GM18861 (cell line): ENCODE measurements at regions not wholly inside any gene's neighbourhood (a gene's known extent, or its start where the extent isn't known, plus 50 kb on each side); places are given as distances from the start of the nearest gene placed in this dataset.
"Not testable (repeated sequence)": the region's sequence is repeated elsewhere in the genome, so short reads cannot be mapped to it uniquely, and the experiment has no call there.

Source experiments
- ATAC-seq: cut with Tn5 transposase; IDR thresholded peaks from one replicate; pipeline ENCODE4 v1.9.1; 2021; ENCODE audit not compliant: unreplicated experiment

- ATAC-seq = no peak
Measured at GRCh38 chrX:43211570-43211969, 433.6 kb upstream of the PPP1R2C start.

GRCh38 chrX:43218198-43218597 is 437.9 kb upstream of the MAOA start:
- ATAC-seq = no peak

GRCh38 chrX:43224496-43224895 is 431.6 kb upstream of the MAOA start:
- no peak for ATAC-seq

- no peak for ATAC-seq
Measured at GRCh38 chrX:43225626-43226328, 430.3 kb upstream of the MAOA start.

- no peak for ATAC-seq
Measured at GRCh38 chrX:43238461-43238945, 417.6 kb upstream of the MAOA start.

GRCh38 chrX:43239356-43239755 is 416.7 kb upstream of the MAOA start:
- no peak for ATAC-seq

GRCh38 chrX:43255596-43255995 is 400.5 kb upstream of the MAOA start:
- no peak for ATAC-seq

GRCh38 chrX:43266487-43266886 is 389.6 kb upstream of the MAOA start:
- ATAC-seq = no peak

- no peak for ATAC-seq
Measured at GRCh38 chrX:43267652-43268051, 388.4 kb upstream of the MAOA start.

GRCh38 chrX:43269201-43269600 is 386.9 kb upstream of the MAOA start:
- no peak for ATAC-seq

- ATAC-seq = no peak
Measured at GRCh38 chrX:43277879-43278278, 378.2 kb upstream of the MAOA start.

- no peak for ATAC-seq
Measured at GRCh38 chrX:43278440-43278839, 377.7 kb upstream of the MAOA start.

- no peak for ATAC-seq
Measured at GRCh38 chrX:43279341-43279808, 376.7 kb upstream of the MAOA start.

GRCh38 chrX:43283187-43283586 is 372.9 kb upstream of the MAOA start:
- no peak for ATAC-seq

- ATAC-seq = not testable (repeated sequence)
Measured at GRCh38 chrX:43311625-43312024, 344.5 kb upstream of the MAOA start.

- ATAC-seq = no peak
Measured at GRCh38 chrX:43313035-43313434, 343.1 kb upstream of the MAOA start.

- ATAC-seq = no peak
Measured at GRCh38 chrX:43314525-43314924, 341.6 kb upstream of the MAOA start.

GRCh38 chrX:43315622-43316021 is 340.5 kb upstream of the MAOA start:
- ATAC-seq = no peak

GRCh38 chrX:43316146-43316545 is 340.0 kb upstream of the MAOA start:
- ATAC-seq = no peak

GRCh38 chrX:43317378-43317777 is 338.7 kb upstream of the MAOA start:
- ATAC-seq = no peak

GRCh38 chrX:43328358-43328946 is 327.6 kb upstream of the MAOA start:
- no peak for ATAC-seq

GRCh38 chrX:43333543-43333942 is 322.6 kb upstream of the MAOA start:
- no peak for ATAC-seq

GRCh38 chrX:43345166-43345565 is 310.9 kb upstream of the MAOA start:
- ATAC-seq = no peak
